Liver (tissue), 3 donors: ENCODE measurements at regions not wholly inside any gene's neighbourhood (a gene's known extent, or its start where the extent isn't known, plus 50 kb on each side); places are given as distances from the start of the nearest gene placed in this dataset.

Experiments used
- JUND ChIP-seq, 2 donors: IDR thresholded peaks; 2 replicates each; pipeline ENCODE4 v1.6.1; 2016; ENCODE audit warnings: antibody characterized with exemption in 2 of 2
- RAD21 ChIP-seq, 2 donors: IDR thresholded peaks; 2 replicates each; pipeline ENCODE4 v1.6.1; 2016; ENCODE audit warnings: antibody characterized with exemption in 2 of 2, mild to moderate bottlenecking in 2 of 2
- TF ChIP-seq, protein P1 (sequence below): IDR thresholded peaks from 2 replicates; pipeline ENCODE4 v1.6.1; 2016; ENCODE audit warnings: antibody characterized with exemption, mild to moderate bottlenecking
- TF ChIP-seq, protein P2 (sequence below): fragments of 150-350 bp; IDR thresholded peaks from 2 replicates; pipeline ENCODE4 v1.5.1; 2017; ENCODE audit warnings: improper control_type of control experiment, low read depth, low read length; ENCODE audit not compliant: missing input control
- TF ChIP-seq, protein P3 (sequence below): IDR thresholded peaks from 2 replicates; pipeline ENCODE4 v1.6.1; 2016; ENCODE audit warnings: antibody characterized with exemption
- donor health status: healthy.
- donor health status: healthy.

DNA sequence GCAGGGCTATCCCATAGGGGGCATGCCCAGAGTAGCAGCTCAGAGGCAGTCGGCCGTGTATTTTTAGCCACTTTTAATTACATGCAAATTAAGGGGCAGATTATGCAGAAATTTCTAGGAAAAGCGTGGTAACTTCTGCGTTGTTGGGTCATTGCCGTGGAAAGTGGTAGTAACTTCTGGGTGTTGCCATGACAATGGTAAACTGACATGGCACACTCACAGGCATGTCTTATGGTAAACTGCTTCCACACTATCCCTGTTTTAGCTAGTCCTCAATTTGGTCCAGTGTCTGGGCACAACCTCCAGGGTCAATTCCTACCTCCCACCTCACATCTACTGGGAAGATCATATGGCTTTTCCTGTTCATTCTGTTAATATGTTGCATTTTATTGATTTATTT is 428.9 kb upstream of the FANCL start:
- TF ChIP-seq, protein P1, sequence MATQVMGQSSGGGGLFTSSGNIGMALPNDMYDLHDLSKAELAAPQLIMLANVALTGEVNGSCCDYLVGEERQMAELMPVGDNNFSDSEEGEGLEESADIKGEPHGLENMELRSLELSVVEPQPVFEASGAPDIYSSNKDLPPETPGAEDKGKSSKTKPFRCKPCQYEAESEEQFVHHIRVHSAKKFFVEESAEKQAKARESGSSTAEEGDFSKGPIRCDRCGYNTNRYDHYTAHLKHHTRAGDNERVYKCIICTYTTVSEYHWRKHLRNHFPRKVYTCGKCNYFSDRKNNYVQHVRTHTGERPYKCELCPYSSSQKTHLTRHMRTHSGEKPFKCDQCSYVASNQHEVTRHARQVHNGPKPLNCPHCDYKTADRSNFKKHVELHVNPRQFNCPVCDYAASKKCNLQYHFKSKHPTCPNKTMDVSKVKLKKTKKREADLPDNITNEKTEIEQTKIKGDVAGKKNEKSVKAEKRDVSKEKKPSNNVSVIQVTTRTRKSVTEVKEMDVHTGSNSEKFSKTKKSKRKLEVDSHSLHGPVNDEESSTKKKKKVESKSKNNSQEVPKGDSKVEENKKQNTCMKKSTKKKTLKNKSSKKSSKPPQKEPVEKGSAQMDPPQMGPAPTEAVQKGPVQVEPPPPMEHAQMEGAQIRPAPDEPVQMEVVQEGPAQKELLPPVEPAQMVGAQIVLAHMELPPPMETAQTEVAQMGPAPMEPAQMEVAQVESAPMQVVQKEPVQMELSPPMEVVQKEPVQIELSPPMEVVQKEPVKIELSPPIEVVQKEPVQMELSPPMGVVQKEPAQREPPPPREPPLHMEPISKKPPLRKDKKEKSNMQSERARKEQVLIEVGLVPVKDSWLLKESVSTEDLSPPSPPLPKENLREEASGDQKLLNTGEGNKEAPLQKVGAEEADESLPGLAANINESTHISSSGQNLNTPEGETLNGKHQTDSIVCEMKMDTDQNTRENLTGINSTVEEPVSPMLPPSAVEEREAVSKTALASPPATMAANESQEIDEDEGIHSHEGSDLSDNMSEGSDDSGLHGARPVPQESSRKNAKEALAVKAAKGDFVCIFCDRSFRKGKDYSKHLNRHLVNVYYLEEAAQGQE, result no peak
- TF ChIP-seq, protein P2, sequence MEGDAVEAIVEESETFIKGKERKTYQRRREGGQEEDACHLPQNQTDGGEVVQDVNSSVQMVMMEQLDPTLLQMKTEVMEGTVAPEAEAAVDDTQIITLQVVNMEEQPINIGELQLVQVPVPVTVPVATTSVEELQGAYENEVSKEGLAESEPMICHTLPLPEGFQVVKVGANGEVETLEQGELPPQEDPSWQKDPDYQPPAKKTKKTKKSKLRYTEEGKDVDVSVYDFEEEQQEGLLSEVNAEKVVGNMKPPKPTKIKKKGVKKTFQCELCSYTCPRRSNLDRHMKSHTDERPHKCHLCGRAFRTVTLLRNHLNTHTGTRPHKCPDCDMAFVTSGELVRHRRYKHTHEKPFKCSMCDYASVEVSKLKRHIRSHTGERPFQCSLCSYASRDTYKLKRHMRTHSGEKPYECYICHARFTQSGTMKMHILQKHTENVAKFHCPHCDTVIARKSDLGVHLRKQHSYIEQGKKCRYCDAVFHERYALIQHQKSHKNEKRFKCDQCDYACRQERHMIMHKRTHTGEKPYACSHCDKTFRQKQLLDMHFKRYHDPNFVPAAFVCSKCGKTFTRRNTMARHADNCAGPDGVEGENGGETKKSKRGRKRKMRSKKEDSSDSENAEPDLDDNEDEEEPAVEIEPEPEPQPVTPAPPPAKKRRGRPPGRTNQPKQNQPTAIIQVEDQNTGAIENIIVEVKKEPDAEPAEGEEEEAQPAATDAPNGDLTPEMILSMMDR, result no peak
- TF ChIP-seq RAD21 (IDR thresholded peaks at IDR 0.05) (no peak), JUND (IDR thresholded peaks at IDR 0.05) (no peak)
- TF ChIP-seq, protein P3, sequence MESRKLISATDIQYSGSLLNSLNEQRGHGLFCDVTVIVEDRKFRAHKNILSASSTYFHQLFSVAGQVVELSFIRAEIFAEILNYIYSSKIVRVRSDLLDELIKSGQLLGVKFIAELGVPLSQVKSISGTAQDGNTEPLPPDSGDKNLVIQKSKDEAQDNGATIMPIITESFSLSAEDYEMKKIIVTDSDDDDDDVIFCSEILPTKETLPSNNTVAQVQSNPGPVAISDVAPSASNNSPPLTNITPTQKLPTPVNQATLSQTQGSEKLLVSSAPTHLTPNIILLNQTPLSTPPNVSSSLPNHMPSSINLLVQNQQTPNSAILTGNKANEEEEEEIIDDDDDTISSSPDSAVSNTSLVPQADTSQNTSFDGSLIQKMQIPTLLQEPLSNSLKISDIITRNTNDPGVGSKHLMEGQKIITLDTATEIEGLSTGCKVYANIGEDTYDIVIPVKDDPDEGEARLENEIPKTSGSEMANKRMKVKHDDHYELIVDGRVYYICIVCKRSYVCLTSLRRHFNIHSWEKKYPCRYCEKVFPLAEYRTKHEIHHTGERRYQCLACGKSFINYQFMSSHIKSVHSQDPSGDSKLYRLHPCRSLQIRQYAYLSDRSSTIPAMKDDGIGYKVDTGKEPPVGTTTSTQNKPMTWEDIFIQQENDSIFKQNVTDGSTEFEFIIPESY, result no peak
